ENCODE measurements at regions not wholly inside any gene's neighbourhood (a gene's known extent, or its start where the extent isn't known, plus 50 kb on each side); places are given as distances from the start of the nearest gene placed in this dataset.

DNA sequence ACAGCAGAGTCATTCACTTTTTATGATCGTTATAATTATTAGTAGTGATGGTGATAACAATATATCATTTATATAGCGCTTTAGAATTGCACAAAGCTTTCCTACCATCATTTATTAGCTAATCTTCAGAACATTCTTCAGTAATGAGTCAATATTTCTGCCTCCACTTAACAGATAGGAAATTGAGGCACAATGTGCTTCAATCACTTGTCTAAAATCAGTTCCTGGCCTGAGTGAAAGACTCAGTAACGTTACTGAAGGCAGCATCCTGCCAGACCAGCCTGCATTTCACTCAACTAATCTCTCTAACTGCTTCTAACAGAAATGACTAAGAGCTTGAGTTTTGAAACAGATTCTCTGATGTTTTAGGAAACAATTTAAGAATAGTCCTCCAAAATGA, 412.1 kb downstream of the MZT1 start:
- DNase-seq (ENCODE audit: low read depth, low spot score) (no peak), FAIRE-seq (no peak), ATAC-seq (no peak)
- ChIA-PET POLR2A (no interaction called here), SMC1A (ENCODE audit: uncharacterized antibody, unreplicated experiment) (no interaction called here), CTCF (interaction anchor here (0.6 kb wide), 1 partner anchor 569 kb away, joined by 3 read pairs; no protein-coding TSS in a partner anchor), RAD21 (ENCODE audit: unreplicated experiment) (no interaction called here)
- no peaks in the 10 kb centered on the region for H3K9me3 ChIP-seq (replicated peaks; ENCODE audit: control insufficient read depth, insufficient read depth, low read length)
- no TSS peak for BruUV-seq (replicated peaks)
- H2AFZ ChIP-seq (ENCODE audit: control insufficient read depth, low read depth, low read length), result no peak overlapping the region
- no peak for TF ChIP-seq JUND (IDR thresholded peaks at IDR 0.05; ENCODE audit: low read depth, low read length)
- TF ChIP-seq NR2F1 (conservative IDR thresholded peaks at IDR 0.05), result no peak
- TF ChIP-seq, protein P1, sequence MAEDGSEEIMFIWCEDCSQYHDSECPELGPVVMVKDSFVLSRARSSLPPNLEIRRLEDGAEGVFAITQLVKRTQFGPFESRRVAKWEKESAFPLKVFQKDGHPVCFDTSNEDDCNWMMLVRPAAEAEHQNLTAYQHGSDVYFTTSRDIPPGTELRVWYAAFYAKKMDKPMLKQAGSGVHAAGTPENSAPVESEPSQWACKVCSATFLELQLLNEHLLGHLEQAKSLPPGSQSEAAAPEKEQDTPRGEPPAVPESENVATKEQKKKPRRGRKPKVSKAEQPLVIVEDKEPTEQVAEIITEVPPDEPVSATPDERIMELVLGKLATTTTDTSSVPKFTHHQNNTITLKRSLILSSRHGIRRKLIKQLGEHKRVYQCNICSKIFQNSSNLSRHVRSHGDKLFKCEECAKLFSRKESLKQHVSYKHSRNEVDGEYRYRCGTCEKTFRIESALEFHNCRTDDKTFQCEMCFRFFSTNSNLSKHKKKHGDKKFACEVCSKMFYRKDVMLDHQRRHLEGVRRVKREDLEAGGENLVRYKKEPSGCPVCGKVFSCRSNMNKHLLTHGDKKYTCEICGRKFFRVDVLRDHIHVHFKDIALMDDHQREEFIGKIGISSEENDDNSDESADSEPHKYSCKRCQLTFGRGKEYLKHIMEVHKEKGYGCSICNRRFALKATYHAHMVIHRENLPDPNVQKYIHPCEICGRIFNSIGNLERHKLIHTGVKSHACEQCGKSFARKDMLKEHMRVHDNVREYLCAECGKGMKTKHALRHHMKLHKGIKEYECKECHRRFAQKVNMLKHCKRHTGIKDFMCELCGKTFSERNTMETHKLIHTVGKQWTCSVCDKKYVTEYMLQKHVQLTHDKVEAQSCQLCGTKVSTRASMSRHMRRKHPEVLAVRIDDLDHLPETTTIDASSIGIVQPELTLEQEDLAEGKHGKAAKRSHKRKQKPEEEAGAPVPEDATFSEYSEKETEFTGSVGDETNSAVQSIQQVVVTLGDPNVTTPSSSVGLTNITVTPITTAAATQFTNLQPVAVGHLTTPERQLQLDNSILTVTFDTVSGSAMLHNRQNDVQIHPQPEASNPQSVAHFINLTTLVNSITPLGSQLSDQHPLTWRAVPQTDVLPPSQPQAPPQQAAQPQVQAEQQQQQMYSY (CRISPR knock-in tag; IDR thresholded peaks at IDR 0.05), result no peak
- TF ChIP-seq ATF7 (IDR thresholded peaks at IDR 0.05; ENCODE audit: low read depth), result no peak
- TF ChIP-seq NBN (IDR thresholded peaks at IDR 0.05), result no peak
- no peak for TF ChIP-seq RUNX3 (IDR thresholded peaks at IDR 0.05; ENCODE audit: low read length)
- TF ChIP-seq CEBPB (IDR thresholded peaks at IDR 0.05; ENCODE audit: borderline replicate concordance in 1 of 2, low read depth in 2 of 2, low read length in 2 of 2), result no peak
- TF ChIP-seq ZSCAN29 (IDR thresholded peaks at IDR 0.05), result no peak
- no peak for TF ChIP-seq PAX5 (IDR thresholded peaks at IDR 0.05; ENCODE audit: borderline replicate concordance, low read depth, low read length)
- no peaks in the 10 kb centered on the region for H4K20me1 ChIP-seq (ENCODE audit: control insufficient read depth, insufficient read depth)
- H3K9ac ChIP-seq (ENCODE audit: control insufficient read depth, insufficient read depth, low read length), result no peak overlapping the region
- no peak overlapping the region for H3K4me3 ChIP-seq
- no peaks in the 10 kb centered on the region for H3K4me1 ChIP-seq (ENCODE audit: control insufficient read depth, insufficient read depth, low read length)
- H3K79me2 ChIP-seq (ENCODE audit: control insufficient read depth, insufficient read depth, low read length), result no peaks in the 10 kb centered on the region
- WGBS (ENCODE audit: insufficient coverage, insufficient replicate concordance, low lambda C conversion rate, missing lambda C conversion rate), result 18% methylated on average over 3 of the region's 3 CpGs
- in situ Hi-C loops (cut with MboI), result no loop called here
- no peaks in the 10 kb centered on the region for H3K36me3 ChIP-seq (ENCODE audit: control insufficient read depth in 2 of 2, insufficient read depth in 2 of 2, low read length in 1 of 2)
- H3K27me3 ChIP-seq (replicated peaks in 1 of 2; ENCODE audit: control insufficient read depth in 2 of 2, insufficient read depth in 2 of 2, low read length in 1 of 2), result no peaks in the 10 kb centered on the region
- H3K4me2 ChIP-seq (ENCODE audit: control insufficient read depth, insufficient read depth), result no peak overlapping the region
- intact Hi-C loops (cut with micrococcal nuclease; ENCODE audit: unreplicated experiment), result no loop called here
- H3K27ac ChIP-seq (ENCODE audit: control insufficient read depth, insufficient read depth), result no peak overlapping the region
